A673 (cell line): ENCODE measurements at regions not wholly inside any gene's neighbourhood (a gene's known extent, or its start where the extent isn't known, plus 50 kb on each side); places are given as distances from the start of the nearest gene placed in this dataset.

Experiments used
- BruUV-seq: library from RNA; stranded (reverse); fragments of 400-500 nt; replicated peaks from 2 replicates; lab custom pipeline; 2021; lab: Mats Ljungman, UMichigan
- CTCF ChIA-PET: fragments of 300-600 bp; sonication (Branson Sonifier 250); formaldehyde crosslinking; loops from one replicate; lab custom pipeline; 2022; ENCODE audit warnings: antibody characterized with exemption; lab: Charles Lee
- POLR2A ChIA-PET: fragments of 300-600 bp; sonication (Branson Sonifier 250); formaldehyde crosslinking; loops from one replicate; lab custom pipeline; 2022; ENCODE audit warnings: antibody characterized with exemption; ENCODE audit not compliant: low non-redundant PET; lab: Charles Lee
- DNase-seq: peaks from one replicate; pipeline ENCODE4 v3.0.0-alpha.2; 2015; ENCODE audit warnings: low spot score
- H3K27ac ChIP-seq: fragments of 200-600 bp; sonication (generic); 2 replicates; pipeline ENCODE4 v1.5.1; 2016; ENCODE audit warnings: mixed run types, low read depth, mild to moderate bottlenecking, mixed read lengths, antibody characterized with exemption, low read length; ENCODE audit not compliant: poor library complexity, severe bottlenecking
- H3K27me3 ChIP-seq: fragments of 200-600 bp; sonication (generic); replicated peaks from 2 replicates; pipeline ENCODE4 v1.6.1; 2017; ENCODE audit warnings: mixed run types, low read depth, mild to moderate bottlenecking, mixed read lengths, antibody characterized with exemption, low read length; ENCODE audit not compliant: insufficient read depth, poor library complexity
- H3K36me3 ChIP-seq: fragments of 200-600 bp; sonication (generic); 2 replicates; pipeline ENCODE4 v1.6.1; 2016; ENCODE audit warnings: mixed run types, mild to moderate bottlenecking, mixed read lengths, antibody characterized with exemption, low read length; ENCODE audit not compliant: insufficient read depth, poor library complexity, severe bottlenecking
- H3K4me1 ChIP-seq: fragments of 200-600 bp; sonication (generic); 2 replicates; pipeline ENCODE4 v1.6.1; 2017; ENCODE audit warnings: mixed run types, mild to moderate bottlenecking, mixed read lengths, antibody characterized with exemption, low read length; ENCODE audit not compliant: insufficient read depth, poor library complexity, severe bottlenecking
- H3K4me3 ChIP-seq: fragments of 200-600 bp; sonication (generic); 2 replicates; pipeline ENCODE4 v1.5.1; 2016; ENCODE audit warnings: low read depth, mixed run types, mild to moderate bottlenecking, mixed read lengths, low read length; ENCODE audit not compliant: poor library complexity, severe bottlenecking
- H3K9me3 ChIP-seq: fragments of 200-600 bp; sonication (generic); 2 replicates; pipeline ENCODE4 v1.6.1; 2016; ENCODE audit warnings: mixed run types, low read depth, mild to moderate bottlenecking, mixed read lengths, antibody characterized with exemption, low read length; ENCODE audit not compliant: poor library complexity, severe bottlenecking
- EZH2 ChIP-seq: fragments of 200-600 bp; sonication (generic); IDR thresholded peaks from 2 replicates; pipeline ENCODE4 v1.6.1; 2017; ENCODE audit warnings: borderline replicate concordance, low read depth, mild to moderate bottlenecking, mixed read lengths, antibody characterized with exemption, low read length; ENCODE audit not compliant: poor library complexity, severe bottlenecking
- intact Hi-C: fragments of 100-400 bp; cut with micrococcal nuclease; formaldehyde crosslinking; loops from one replicate; pipeline ENCODE4 v1.10.0; 2022; ENCODE audit not compliant: unreplicated experiment
- TF ChIP-seq, protein P1 (sequence below): fragments of 300-800, 200-600 bp; sonication (generic); conservative IDR thresholded peaks from 2 replicates; pipeline ENCODE4 v1.5.1; 2017; ENCODE audit warnings: low read depth, mild to moderate bottlenecking, antibody characterized with exemption, low read length, moderate library complexity, mixed read lengths

DNA sequence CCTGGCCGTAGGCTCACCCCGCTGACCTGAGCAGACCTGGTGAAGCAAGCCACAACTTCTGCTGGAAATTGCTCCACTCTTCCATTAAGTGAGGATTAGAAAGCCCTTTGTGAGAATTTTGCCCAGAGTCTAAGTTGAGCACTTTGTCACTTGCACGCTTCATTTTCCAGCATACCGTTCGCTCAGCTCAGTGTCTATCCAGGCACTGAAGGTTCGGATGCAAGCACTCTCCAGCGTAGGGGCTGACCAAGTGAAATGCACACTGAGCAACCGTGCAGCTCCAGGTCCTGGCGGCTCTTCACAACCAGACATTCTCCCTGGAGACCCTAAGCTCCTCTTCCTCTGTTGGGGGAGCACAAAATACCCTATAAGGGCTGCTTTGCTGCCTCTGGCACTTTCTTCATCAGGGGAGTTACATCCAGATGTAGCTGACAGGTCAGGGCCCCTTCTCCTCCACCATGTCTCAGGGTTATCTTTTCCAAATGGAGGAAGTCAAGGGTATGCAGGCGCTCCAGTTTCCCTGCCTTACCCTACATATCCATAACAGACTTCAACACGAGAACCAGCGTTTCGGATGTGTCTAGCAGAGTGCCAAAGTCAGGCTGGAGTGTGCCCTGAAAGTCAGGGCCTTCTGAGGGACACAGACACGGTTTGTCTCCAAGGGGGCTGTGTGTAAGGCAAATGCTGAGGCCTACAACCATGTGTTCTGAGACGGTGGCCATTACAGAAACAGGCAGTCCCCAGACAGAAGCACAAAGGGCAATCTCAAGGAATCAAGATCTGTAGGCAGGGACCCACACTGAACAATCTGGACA lies 146.7 kb upstream of the AFDN start:
- peaks cover 17% of the 10 kb centered on the region for H3K4me1 ChIP-seq
- CTCF ChIA-PET: no interaction called here
- H3K9me3 ChIP-seq: no peaks in the 10 kb centered on the region
- intact Hi-C loops: loop anchor here (2.0 kb wide), 1 partner anchor 17 kb away; no protein-coding TSS in a partner anchor
- POLR2A ChIA-PET: no interaction called here
- no peaks in the 10 kb centered on the region for H3K36me3 ChIP-seq
- no peak overlapping the region for H3K4me3 ChIP-seq
- no peak overlapping the region for H3K27ac ChIP-seq
- no peak for DNase-seq
- no TSS peak for BruUV-seq
- no peaks in the 10 kb centered on the region for H3K27me3 ChIP-seq
- TF ChIP-seq, protein P1, sequence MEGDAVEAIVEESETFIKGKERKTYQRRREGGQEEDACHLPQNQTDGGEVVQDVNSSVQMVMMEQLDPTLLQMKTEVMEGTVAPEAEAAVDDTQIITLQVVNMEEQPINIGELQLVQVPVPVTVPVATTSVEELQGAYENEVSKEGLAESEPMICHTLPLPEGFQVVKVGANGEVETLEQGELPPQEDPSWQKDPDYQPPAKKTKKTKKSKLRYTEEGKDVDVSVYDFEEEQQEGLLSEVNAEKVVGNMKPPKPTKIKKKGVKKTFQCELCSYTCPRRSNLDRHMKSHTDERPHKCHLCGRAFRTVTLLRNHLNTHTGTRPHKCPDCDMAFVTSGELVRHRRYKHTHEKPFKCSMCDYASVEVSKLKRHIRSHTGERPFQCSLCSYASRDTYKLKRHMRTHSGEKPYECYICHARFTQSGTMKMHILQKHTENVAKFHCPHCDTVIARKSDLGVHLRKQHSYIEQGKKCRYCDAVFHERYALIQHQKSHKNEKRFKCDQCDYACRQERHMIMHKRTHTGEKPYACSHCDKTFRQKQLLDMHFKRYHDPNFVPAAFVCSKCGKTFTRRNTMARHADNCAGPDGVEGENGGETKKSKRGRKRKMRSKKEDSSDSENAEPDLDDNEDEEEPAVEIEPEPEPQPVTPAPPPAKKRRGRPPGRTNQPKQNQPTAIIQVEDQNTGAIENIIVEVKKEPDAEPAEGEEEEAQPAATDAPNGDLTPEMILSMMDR: no peak
- no peak for TF ChIP-seq EZH2

DNA sequence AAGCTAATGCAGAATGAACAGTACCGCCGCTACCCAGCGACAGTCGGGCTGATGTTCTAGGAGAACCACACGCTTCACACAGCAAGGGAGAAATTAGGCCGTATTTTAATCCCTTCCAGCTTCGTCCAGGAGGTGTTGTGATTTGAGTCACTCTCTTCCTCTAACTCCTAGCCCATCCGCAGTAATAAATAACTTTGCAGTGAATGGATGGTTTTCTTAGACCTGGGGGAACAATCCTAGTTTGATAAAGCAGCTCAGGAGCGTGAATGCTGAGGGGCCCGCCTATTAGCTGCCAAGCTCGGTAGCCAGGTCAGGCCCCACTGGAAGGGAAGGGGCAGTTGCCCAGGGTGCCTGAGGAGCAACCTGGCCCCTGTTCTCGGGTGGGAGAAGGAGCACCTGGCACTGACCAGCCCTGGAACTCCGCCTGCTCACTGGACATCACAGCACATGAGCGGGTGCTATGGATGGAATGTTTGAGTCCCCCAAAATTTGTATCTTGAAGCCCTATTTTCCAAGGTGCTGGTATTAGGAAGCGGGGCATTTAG lies 146.0 kb upstream of the AFDN start:
- ChIA-PET CTCF (no interaction called here), POLR2A (no interaction called here)
- H3K4me1 ChIP-seq: peaks cover 17% of the 10 kb centered on the region
- no peak for DNase-seq
- TF ChIP-seq EZH2: no peak
- TF ChIP-seq, protein P1: no peak
- H3K9me3 ChIP-seq: no peaks in the 10 kb centered on the region
- H3K27ac ChIP-seq: no peak overlapping the region
- H3K4me3 ChIP-seq: no peak overlapping the region
- H3K36me3 ChIP-seq: no peaks in the 10 kb centered on the region
- intact Hi-C loops: no loop called here
- BruUV-seq: no TSS peak
- no peaks in the 10 kb centered on the region for H3K27me3 ChIP-seq

DNA sequence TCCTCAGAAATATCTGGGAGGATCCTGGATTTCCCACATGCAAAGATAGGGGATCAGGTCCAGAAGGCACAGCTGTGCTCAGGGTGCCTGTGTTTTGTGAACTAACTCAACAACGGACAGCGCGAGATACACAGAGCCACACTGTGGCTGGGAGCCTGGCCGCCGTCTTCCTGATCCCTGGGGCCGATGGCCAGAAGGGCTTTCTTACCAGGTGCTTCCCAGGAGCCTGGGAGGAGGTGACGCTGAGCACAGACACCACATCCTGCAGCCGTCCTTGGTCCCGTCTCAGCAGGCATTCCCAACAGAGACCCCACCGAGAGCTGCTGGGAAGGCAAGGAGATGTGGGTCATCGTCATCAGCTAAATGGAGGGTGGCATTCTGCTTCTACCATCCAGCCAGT lies 144.6 kb upstream of the AFDN start:
- H3K36me3 ChIP-seq: no peaks in the 10 kb centered on the region
- ChIA-PET POLR2A (no interaction called here), CTCF (no interaction called here)
- H3K9me3 ChIP-seq: no peaks in the 10 kb centered on the region
- H3K27ac ChIP-seq: no peak overlapping the region
- peaks cover 17% of the 10 kb centered on the region for H3K4me1 ChIP-seq
- no TSS peak for BruUV-seq
- intact Hi-C loops: no loop called here
- no peak overlapping the region for H3K4me3 ChIP-seq
- H3K27me3 ChIP-seq: no peaks in the 10 kb centered on the region
- DNase-seq: no peak
- no peak for TF ChIP-seq EZH2
- TF ChIP-seq, protein P1: no peak
